Fibroblast of skin of left biceps (primary cell): ENCODE measurements at regions not wholly inside any gene's neighbourhood (a gene's known extent, or its start where the extent isn't known, plus 50 kb on each side); places are given as distances from the start of the nearest gene placed in this dataset.

Source experiments
- DNase-seq, 2 experiments: peaks; one replicate each; pipeline ENCODE4 v3.0.0-alpha.2; 2013; ENCODE audit warnings: low read depth in 2 of 2

DNA sequence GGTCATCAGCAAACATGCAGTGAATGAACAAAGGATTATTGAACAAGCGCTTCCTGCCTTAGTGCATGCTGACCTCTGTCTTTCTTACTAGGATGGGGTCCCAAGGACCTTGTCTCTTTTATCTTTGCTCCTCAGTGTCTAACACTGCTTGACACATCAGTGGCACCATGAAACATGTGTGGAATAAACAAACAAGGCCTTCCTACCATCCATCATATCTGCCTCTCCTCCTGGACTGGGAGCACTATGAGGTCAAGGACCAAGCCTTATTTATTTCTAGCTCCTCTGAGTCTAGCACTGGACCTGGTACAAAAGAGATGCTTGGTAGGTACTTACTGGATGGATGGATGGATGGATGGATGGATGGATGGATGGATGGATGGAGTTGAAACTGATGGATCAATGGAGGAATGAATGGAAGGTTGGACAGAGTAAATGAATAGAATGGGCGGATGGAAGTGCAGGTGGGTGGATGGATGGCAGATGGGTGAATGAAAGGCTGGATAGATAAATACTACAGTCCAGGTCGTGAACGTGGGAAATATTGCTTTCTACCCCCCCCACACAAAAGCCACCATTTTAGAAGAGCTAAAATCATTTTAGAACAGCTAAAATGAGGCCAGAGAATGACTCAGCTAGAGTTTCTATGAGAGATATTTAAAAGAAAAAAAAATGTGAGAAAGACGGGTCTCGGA is 104.1 kb upstream of the PTPN1 start:
- DNase-seq = no peak

DNA sequence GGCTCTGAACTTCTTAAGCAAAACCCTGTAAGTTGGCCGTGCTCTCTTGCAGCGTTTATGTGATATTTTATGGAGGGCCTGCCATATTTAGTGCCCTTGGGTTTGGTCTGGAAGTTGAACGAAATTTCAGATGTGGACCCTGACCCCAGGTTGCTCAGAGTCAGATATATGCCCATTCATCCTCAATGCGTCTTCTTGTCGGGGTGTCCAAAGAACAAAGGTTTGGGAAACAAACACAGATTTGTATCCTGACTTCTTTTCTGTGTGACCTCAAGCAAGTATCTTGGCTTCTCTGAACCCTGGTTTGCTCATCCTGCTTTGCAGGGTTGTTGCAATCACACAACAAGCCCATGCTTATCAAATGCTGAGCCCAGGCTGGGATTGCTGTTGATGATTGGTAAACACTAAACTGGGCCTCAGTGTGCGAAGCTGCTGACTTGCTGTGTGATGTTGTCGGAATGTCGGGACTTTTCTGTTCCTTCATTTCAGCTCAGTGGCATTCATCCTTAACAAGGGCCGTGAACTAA is 103.5 kb upstream of the PTPN1 start:
- no peak for DNase-seq

- DNase-seq = no peak
Observed at GRCh38 chr20:50408526-50409364, 101.4 kb upstream of the PTPN1 start.

GRCh38 chr20:50409495-50409894 is 100.7 kb upstream of the PTPN1 start:
- DNase-seq = no peak

DNA sequence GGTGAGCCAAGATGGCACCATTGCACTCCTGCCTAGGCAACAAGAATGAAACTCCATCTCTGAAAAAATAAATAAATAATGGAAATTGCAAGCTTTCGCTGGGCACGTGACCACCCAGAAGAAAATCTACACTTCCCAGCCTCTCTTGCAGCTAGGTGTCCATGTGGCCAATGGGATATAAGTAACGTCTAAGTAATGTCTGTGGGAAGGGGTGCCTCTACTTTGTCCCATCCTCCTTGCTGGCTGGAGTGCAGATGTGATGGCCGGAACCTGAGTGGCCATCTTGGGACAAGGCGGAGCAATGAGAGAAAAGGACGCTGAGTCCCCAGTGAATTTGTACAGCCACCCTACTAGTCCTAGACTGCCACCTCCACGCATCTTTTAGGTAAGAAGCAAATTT is 99.8 kb upstream of the PTPN1 start:
- no peak for DNase-seq

DNA sequence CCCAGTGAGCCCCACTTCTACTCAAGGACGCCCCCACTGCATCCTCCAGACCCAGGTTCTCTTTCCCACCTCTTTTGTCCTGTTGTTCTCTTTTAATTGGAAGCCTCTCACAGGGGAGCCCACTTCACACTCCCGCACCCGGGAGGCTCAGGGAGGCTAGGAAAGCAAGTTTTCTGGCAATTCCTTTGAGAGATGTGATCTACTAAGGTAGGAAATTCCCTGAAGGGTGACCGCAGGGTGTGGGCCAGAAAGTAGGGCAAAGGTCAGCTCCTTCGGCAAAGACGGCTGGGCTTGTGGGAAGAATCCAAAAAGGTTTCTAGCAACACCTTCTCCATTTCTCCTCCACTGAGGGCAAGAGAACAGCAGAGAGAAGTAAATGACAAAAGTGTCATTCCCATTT is 98.1 kb upstream of the PTPN1 start:
- DNase-seq = no peak

DNA sequence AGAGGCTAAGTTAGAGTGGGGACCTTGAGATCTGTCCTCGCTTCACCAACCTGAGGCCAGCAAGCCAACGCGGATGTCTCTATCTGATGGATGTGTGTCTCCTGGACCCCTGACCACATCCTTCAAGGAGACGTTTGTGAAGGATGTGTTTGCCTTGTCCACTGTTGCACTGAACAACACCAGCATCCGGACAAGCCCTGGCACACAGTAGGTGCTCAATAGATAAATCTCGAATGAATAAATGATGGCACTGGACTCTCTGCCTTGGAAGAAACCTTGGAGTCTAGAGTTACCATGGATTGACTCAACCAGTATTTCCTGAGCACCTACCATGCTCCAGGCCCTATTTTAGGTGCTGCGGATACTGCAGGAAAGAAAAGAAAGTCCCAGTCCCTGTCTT is 97.7 kb upstream of the PTPN1 start:
- no peak for DNase-seq

- DNase-seq = no peak
Observed at GRCh38 chr20:50413088-50413500, 97.1 kb upstream of the PTPN1 start.

DNA sequence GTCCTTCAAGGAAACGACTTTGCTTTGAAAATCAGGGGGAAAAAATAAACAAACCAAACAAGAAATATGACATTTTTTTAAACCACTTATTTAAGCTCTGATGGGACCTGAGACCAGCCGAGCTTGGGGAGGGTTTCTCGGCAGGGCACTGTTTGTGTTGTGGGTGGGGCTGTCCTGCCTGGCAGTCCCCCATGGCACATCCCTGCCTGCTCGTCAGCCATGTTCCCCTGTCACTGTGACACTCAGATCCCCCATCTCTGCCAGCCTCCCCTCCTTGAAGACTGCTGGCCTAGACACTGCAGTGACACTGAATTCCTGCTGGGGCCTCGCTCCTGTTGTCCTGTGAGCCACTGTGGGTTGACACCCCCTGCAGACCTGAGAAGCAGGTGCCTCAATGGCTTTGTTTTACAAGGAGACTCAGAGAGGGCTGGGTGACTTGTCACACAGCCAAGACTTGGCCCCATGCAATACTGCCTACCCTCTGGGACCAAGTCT is 95.1 kb upstream of the PTPN1 start:
- no peak for DNase-seq

DNA sequence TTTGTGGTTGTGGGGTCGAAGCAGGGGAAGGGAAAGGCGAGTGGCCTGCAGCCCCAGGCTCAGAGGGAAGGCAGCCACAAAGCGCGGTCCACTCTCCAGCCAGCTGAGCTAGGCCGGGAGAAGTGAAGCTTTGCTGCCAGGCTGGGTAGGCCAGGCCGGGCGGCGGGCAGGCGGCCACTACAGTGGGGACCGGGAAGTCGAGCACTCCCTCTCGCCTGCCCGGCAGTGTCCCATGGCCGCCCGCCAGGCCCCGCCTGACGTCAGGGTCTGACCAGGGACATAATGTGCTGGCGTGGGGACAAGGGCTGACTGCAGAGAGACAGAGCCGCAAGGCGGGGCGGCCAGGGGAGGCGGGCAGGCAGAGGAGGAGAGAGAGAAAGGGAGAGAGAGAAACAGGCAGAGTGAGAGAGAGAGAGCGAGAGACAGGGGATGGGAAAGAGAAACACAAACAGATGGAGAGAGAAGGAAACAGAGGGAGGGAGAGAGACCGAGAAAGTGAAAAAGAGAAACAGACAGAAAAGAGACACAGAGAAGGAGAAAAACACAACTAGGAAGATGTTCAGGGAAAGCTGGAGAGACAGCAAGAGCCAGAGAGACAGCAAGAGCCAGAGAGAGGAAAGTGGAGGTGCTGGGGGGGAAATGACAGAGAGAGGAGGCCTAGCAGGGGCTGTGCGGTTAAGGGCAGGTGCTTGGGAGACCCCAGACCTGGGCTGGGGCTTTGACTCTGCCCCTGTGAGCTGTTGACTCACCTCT is 94.5 kb upstream of the PTPN1 start:
- no peak for DNase-seq

DNA sequence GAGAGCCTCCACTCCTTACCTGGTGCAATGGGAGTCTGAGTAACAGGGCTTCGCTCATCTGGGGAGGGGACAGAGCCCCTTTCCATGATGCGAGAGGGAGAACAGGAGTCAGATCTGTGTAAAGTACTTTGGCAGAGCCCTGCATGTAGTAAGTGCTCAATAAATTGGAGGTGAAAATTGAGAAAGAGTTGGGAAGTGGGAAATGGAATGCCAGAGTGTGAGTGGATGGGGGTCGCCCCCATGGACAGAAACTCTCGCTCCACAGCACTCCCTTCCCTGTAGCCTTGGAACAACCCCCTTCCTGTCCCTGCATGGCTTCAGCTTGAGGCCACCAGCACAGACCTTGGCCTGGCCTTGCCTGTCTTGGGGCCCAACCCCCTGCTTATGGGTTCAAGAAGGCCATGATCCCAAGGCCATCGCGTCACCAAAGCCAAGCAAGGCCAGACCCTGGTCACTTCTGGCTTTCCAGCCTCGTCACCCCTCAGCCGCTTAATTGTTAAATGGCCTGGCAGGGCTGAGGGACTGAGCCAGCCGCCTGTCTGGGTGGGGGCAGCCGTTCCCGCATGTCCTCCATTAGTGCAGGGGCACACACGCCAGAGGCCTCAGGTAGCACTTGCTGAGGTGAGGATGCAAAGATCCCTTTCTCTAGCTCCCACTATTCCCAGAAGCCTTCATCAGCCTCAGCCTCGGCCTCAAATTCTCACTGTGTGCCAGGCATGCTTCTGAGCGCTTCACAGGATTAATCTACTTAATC is 93.7 kb upstream of the PTPN1 start:
- DNase-seq = no peak

- DNase-seq = no peak
Observed at GRCh38 chr20:50417023-50417329, 93.2 kb upstream of the PTPN1 start.

DNA sequence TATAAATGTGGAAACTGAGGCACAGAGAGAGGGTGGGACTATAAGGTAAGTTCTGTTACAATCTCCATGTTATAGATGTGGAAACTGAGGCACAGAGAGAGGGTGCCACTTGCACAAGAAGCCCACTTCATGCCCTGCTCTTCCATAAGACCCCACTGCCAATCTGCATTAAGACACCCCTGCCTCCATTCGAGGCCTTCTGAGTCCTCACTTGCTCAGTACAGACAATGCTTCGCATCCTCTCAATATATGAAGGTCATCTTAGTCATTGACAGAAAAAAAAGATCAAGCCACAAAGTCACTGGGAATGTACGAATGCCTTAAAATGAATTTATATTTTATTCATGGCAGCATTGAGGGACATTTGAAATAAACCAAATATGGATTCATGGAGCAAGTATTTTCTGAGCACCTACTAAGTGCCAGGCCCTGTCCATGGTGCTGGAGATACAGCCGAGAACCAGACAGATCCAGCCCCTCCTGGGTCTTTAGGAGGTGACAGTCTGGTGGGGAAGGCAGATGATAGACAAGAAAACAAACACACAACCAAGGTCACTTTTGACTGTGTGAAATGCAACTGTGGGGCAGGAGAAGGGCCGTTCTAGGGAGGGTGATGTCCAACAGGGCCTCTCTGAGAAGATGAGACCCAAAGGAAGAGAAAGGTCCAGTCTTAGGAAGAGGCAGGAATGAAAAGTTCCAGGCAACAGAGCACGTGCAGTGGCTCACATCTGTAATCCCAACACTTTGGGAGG is 92.5 kb upstream of the PTPN1 start:
- DNase-seq = no peak

DNA sequence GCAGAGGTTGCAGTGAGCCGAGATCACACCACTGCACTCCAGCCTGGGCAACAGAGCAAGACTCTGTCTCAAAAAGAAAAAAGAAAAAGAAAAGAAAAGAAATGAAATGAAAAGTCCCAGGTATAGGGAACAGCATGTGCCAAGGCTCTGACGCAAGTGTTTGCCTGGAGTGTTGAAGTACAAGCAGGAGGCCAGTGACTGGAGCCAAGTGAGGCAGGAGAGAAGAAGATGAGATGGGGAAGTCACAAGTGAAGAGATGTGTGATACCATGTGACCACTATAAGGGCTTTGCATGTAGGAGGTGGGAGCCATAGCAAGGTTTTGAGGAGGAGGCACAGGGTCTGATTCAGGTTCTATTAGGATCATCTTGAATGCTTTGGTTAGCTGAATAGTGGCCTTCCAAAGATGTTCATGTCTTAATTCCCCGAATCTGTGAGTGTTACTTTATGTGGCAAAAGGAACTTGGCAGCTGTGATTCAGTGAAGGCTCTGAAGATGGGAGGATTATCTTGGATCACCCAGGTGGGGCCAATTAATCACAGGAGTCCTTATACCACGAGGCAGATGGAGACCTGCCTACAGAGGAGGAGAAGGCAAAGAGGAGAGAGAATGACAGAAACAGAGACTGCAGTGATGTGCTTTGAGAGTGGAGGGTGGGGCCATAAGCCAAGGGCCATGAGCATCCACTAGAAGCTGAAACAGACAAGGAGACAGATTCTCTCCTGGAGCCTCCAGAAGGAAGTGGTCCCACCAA is 91.1 kb upstream of the PTPN1 start:
- no peak for DNase-seq

- no peak for DNase-seq
Observed at GRCh38 chr20:50420380-50420779, 89.8 kb upstream of the PTPN1 start.

GRCh38 chr20:50421356-50422340 is 88.5 kb upstream of the PTPN1 start:
- no peak for DNase-seq

GRCh38 chr20:50423758-50424157 is 86.4 kb upstream of the PTPN1 start:
- DNase-seq = no peak

DNA sequence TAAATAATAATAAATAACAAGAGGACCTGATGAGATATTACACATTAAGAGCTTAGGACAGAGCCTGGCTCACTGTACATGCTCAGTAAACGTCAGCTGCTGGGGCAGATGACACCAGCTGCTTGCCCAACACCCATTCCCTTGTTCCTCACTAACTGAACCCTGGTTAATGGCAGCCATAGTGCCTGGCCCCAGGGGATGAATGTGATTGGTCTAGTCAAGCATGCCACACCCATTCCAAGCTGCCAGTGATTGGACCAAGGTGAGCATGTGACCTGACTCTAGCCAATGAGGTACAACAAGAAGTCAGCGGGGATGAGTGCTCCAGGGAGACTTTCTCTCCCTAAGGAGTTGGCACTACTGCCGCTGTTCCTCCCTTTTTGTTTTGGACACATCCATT is 85.1 kb upstream of the PTPN1 start:
- no peak for DNase-seq
